Fibroblast of skin of right quadriceps (primary cell): ENCODE measurements at regions not wholly inside any gene's neighbourhood (a gene's known extent, or its start where the extent isn't known, plus 50 kb on each side); places are given as distances from the start of the nearest gene placed in this dataset.

ENCODE experiments used
- DNase-seq: peaks from one replicate; pipeline ENCODE4 v3.0.0-alpha.2; 2013

- no peak for DNase-seq
Observed at GRCh38 chr16:80298676-80299075, 242.1 kb upstream of the DYNLRB2 start.

- DNase-seq = no peak
Observed at GRCh38 chr16:80296034-80296433, 244.8 kb upstream of the DYNLRB2 start.

GRCh38 chr16:80294172-80294571 is 246.6 kb upstream of the DYNLRB2 start:
- peak; percentile 14 for DNase-seq

- DNase-seq = no peak
Observed at GRCh38 chr16:80288616-80289015, 252.2 kb upstream of the DYNLRB2 start.

- no peak for DNase-seq
Observed at GRCh38 chr16:80287674-80288073, 253.1 kb upstream of the DYNLRB2 start.

GRCh38 chr16:80285104-80285503 is 255.7 kb upstream of the DYNLRB2 start:
- DNase-seq = peak; percentile 90

- DNase-seq = peak; percentile 48
Observed at GRCh38 chr16:80283466-80284392, 257.1 kb upstream of the DYNLRB2 start.

GRCh38 chr16:80280557-80280956 is 260.2 kb upstream of the DYNLRB2 start:
- no peak for DNase-seq

- DNase-seq = no peak
Observed at GRCh38 chr16:80279656-80280055, 261.1 kb upstream of the DYNLRB2 start.

GRCh38 chr16:80277182-80277581 is 263.6 kb upstream of the DYNLRB2 start:
- DNase-seq = no peak

- DNase-seq = peak; percentile 86
Observed at GRCh38 chr16:80274576-80275191, 266.1 kb upstream of the DYNLRB2 start.

GRCh38 chr16:80273635-80274538 is 266.9 kb upstream of the DYNLRB2 start:
- peak; percentile 77 for DNase-seq

- DNase-seq = peak; percentile 34
Observed at GRCh38 chr16:80265624-80266306, 275.0 kb upstream of the DYNLRB2 start.

GRCh38 chr16:80263848-80264694 is 276.7 kb upstream of the DYNLRB2 start:
- no peak for DNase-seq

GRCh38 chr16:80263181-80263823 is 277.5 kb upstream of the DYNLRB2 start:
- no peak for DNase-seq

- peak; percentile 18 for DNase-seq
Observed at GRCh38 chr16:80260906-80261311, 279.9 kb upstream of the DYNLRB2 start.

- DNase-seq = no peak
Observed at GRCh38 chr16:80259290-80259805, 281.4 kb upstream of the DYNLRB2 start.

GRCh38 chr16:80258407-80258806 is 282.4 kb upstream of the DYNLRB2 start:
- DNase-seq = no peak

- DNase-seq = no peak
Observed at GRCh38 chr16:80254970-80255369, 285.8 kb upstream of the DYNLRB2 start.

GRCh38 chr16:80253741-80254140 is 287.1 kb upstream of the DYNLRB2 start:
- DNase-seq = no peak

- no peak for DNase-seq
Observed at GRCh38 chr16:80250381-80250780, 290.4 kb upstream of the DYNLRB2 start.
